H1 (cell line): ENCODE measurements at regions not wholly inside any gene's neighbourhood (a gene's known extent, or its start where the extent isn't known, plus 50 kb on each side); places are given as distances from the start of the nearest gene placed in this dataset.

Experiments used
- CTCF ChIA-PET: fragments of 300-600 bp; sonication (Branson Sonifier 250); formaldehyde crosslinking; loops from one replicate; lab custom pipeline; 2021; ENCODE audit not compliant: partially characterized antibody; lab: Charles Lee
- POLR2A ChIA-PET: fragments of 300-600 bp; sonication (Branson Sonifier 250); formaldehyde crosslinking; loops from one replicate; lab custom pipeline; 2021; ENCODE audit warnings: inconsistent platforms; ENCODE audit not compliant: partially characterized antibody; lab: Charles Lee
- DNase-seq, 2 experiments: peaks; one replicate each; pipeline versions ENCODE4 v3.0.0 to v3.0.0-alpha.2; 2010 to 2022; ENCODE audit warnings: low spot score in 2 of 2, low read depth in 1 of 2, mixed read lengths in 1 of 2
- FAIRE-seq: peaks from 2 replicates; lab custom pipeline; 2011; peaks lifted over from hg19 to GRCh38; lab: Jason Lieb, UNC
- H2AFZ ChIP-seq: 2 replicates; pipeline ENCODE4 v1.8.1; 2012; ENCODE audit warnings: low read length, inconsistent platforms
- H2AK5ac ChIP-seq: 2 replicates; pipeline ENCODE4 v1.6.1; 2013; ENCODE audit warnings: low read depth, low read length
- H2BK120ac ChIP-seq: replicated peaks from 2 replicates; pipeline ENCODE3; 2013; ENCODE audit warnings: low read depth, low read length, inconsistent platforms
- H2BK12ac ChIP-seq: 2 replicates; pipeline ENCODE4 v1.6.1; 2013; ENCODE audit warnings: low read depth, low read length
- H2BK15ac ChIP-seq: 2 replicates; pipeline ENCODE4 v1.6.1; 2013; ENCODE audit warnings: low read length
- H2BK20ac ChIP-seq: 2 replicates; pipeline ENCODE4 v1.6.1; 2013; ENCODE audit warnings: low read length
- H2BK5ac ChIP-seq: 2 replicates; pipeline ENCODE4 v1.6.1; 2013; ENCODE audit warnings: low read depth, low read length
- H3K14ac ChIP-seq: 2 replicates; pipeline ENCODE4 v1.6.1; 2013; ENCODE audit warnings: inconsistent platforms; ENCODE audit not compliant: insufficient read length
- H3K18ac ChIP-seq: 2 replicates; pipeline ENCODE4 v1.6.1; 2013; ENCODE audit warnings: low read length; ENCODE audit errors: extremely low read depth
- H3K23ac ChIP-seq: 2 replicates; pipeline ENCODE4 v1.6.1; 2013; ENCODE audit warnings: inconsistent platforms; ENCODE audit not compliant: insufficient read length
- H3K23me2 ChIP-seq: 2 replicates; pipeline ENCODE4 v1.6.1; 2013; ENCODE audit warnings: low read depth, low read length
- H3K27ac ChIP-seq: 2 replicates; pipeline ENCODE4 v1.6.1; 2011; ENCODE audit warnings: low read depth, low read length, inconsistent platforms
- H3K27me3 ChIP-seq, 4 experiments: replicated peaks in 1 of 4; 1 replicate in 1 of 4; 2 replicates in 3 of 4; pipeline versions ENCODE4 v1.6.1 to v1.8.1; 2011 to 2013; ENCODE audit warnings: low read length in 3 of 4, mild to moderate bottlenecking in 3 of 4, inconsistent platforms in 2 of 4, mixed read lengths in 2 of 4, moderate library complexity in 1 of 4; ENCODE audit not compliant: control insufficient read depth in 3 of 4, insufficient read depth in 3 of 4; ENCODE audit errors: extremely low read depth in 1 of 4
- H3K36me3 ChIP-seq, 4 experiments: 2 replicates each; pipeline versions ENCODE4 v1.6.1 to v1.8.1; 2011 to 2013; ENCODE audit warnings: mild to moderate bottlenecking in 4 of 4, low read length in 3 of 4, moderate library complexity in 2 of 4, control low read depth in 1 of 4, inconsistent platforms in 1 of 4; ENCODE audit not compliant: insufficient read depth in 4 of 4, control insufficient read depth in 2 of 4
- H3K4ac ChIP-seq: replicated peaks from 2 replicates; pipeline ENCODE3; 2013; ENCODE audit warnings: low read length, low read depth, mixed read lengths, inconsistent platforms; ENCODE audit not compliant: insufficient read length
- H3K4me1 ChIP-seq, 4 experiments: replicated peaks in 1 of 4; 1 replicate in 1 of 4; 2 replicates in 3 of 4; pipeline versions ENCODE4 v1.6.1 to v1.8.1; 2011 to 2013; ENCODE audit warnings: low read length in 3 of 4, inconsistent platforms in 2 of 4, mixed read lengths in 1 of 4; ENCODE audit not compliant: insufficient read depth in 4 of 4, control insufficient read depth in 3 of 4
- H3K4me2 ChIP-seq, 2 experiments: 2 replicates each; pipeline versions ENCODE4 v1.6.1 to v1.8.1; 2011 to 2013; ENCODE audit warnings: low read depth in 2 of 2, low read length in 2 of 2, control low read depth in 1 of 2, inconsistent platforms in 1 of 2, mild to moderate bottlenecking in 1 of 2; ENCODE audit not compliant: insufficient read depth in 1 of 2
- H3K4me3 ChIP-seq, 4 experiments: fragments of 200-600, 300-600 bp in 1 of 4; sonication (generic), shearing (Covaris generic), sonication (Bioruptor Twin) in 1 of 4; 2 replicates each; pipeline versions ENCODE4 v1.5.1 to v1.8.1; 2011 to 2016; ENCODE audit warnings: low read length in 4 of 4, low read depth in 3 of 4, control low read depth in 2 of 4, inconsistent platforms in 2 of 4, mild to moderate bottlenecking in 2 of 4, mixed read lengths in 1 of 4, moderate library complexity in 1 of 4; ENCODE audit not compliant: insufficient read depth in 2 of 4; ENCODE audit errors: extremely low read depth in 1 of 4
- H3K56ac ChIP-seq: replicated peaks from 2 replicates; pipeline ENCODE3; 2013; ENCODE audit warnings: low read depth, mild to moderate bottlenecking, mixed read lengths, low read length, inconsistent platforms; ENCODE audit not compliant: insufficient read length
- H3K79me1 ChIP-seq: 2 replicates; pipeline ENCODE4 v1.6.1; 2013; ENCODE audit warnings: low read depth, low read length, control low read depth
- H3K79me2 ChIP-seq, 2 experiments: 2 replicates each; pipeline versions ENCODE4 v1.6.1 to v1.8.1; 2012 to 2013; ENCODE audit warnings: low read length in 2 of 2, mild to moderate bottlenecking in 2 of 2, inconsistent platforms in 1 of 2; ENCODE audit not compliant: insufficient read depth in 2 of 2, control insufficient read depth in 1 of 2
- H3K9ac ChIP-seq, 4 experiments: replicated peaks in 1 of 4; 1 replicate in 1 of 4; 2 replicates in 3 of 4; pipeline versions ENCODE4 v1.6.1 to v1.8.1; 2011 to 2013; ENCODE audit warnings: low read depth in 3 of 4, low read length in 3 of 4, control low read depth in 2 of 4, mild to moderate bottlenecking in 2 of 4, moderate library complexity in 2 of 4, inconsistent platforms in 1 of 4; ENCODE audit errors: extremely low read depth in 1 of 4
- H3K9me3 ChIP-seq, 2 experiments: 2 replicates each; pipeline versions ENCODE4 v1.6.1 to v1.8.1; 2012 to 2013; ENCODE audit warnings: mild to moderate bottlenecking in 2 of 2, moderate library complexity in 2 of 2, control low read depth in 1 of 2, inconsistent platforms in 1 of 2, low read depth in 1 of 2, low read length in 1 of 2, mixed read lengths in 1 of 2; ENCODE audit not compliant: insufficient read depth in 2 of 2
- H4K20me1 ChIP-seq, 2 experiments: replicated peaks in 1 of 2; 2 replicates each; pipeline versions ENCODE3 to v1.8.1; 2011 to 2013; ENCODE audit warnings: inconsistent platforms in 2 of 2, low read length in 2 of 2, mild to moderate bottlenecking in 1 of 2; ENCODE audit not compliant: insufficient read depth in 2 of 2, control insufficient read depth in 1 of 2
- H4K5ac ChIP-seq: 2 replicates; pipeline ENCODE4 v1.6.1; 2013; ENCODE audit warnings: low read length, low read depth, mixed read lengths, inconsistent platforms; ENCODE audit not compliant: insufficient read length
- H4K8ac ChIP-seq: 2 replicates; pipeline ENCODE4 v1.8.0; 2013; ENCODE audit warnings: mild to moderate bottlenecking, moderate library complexity, low read length, inconsistent platforms; ENCODE audit not compliant: insufficient read depth; ENCODE audit errors: extremely low read depth
- H4K91ac ChIP-seq: replicated peaks from 2 replicates; pipeline ENCODE3; 2013; ENCODE audit warnings: low read length, mixed read lengths, inconsistent platforms; ENCODE audit not compliant: insufficient read length
- BCL11A ChIP-seq, 2 experiments: IDR thresholded peaks; one replicate each; pipeline ENCODE4 v1.6.1; 2011; ENCODE audit warnings: low read depth in 2 of 2, low read length in 2 of 2, mild to moderate bottlenecking in 2 of 2
- BRCA1 ChIP-seq: IDR thresholded peaks from 2 replicates; pipeline ENCODE4 v1.6.1; 2012; ENCODE audit warnings: low read depth, low read length, improper control_type of control experiment
- CBX8 ChIP-seq: fragments of 300-800, 300-1000 bp; sonication (generic); IDR thresholded peaks from 2 replicates; pipeline ENCODE4 v1.7.1; 2016; ENCODE audit warnings: low read depth, low read length, borderline replicate concordance
- CREB1 ChIP-seq: IDR thresholded peaks from 2 replicates; pipeline ENCODE4 v1.6.1; 2012; ENCODE audit warnings: inconsistent platforms
- PHF8 ChIP-seq: fragments of 200-600 bp; sonication (generic); conservative IDR thresholded peaks from 2 replicates; pipeline ENCODE4 v1.7.1; 2012; ENCODE audit warnings: low read depth, mild to moderate bottlenecking, inconsistent platforms, low read length, moderate library complexity
- RAD21 ChIP-seq, 2 experiments: IDR thresholded peaks in 1 of 2; conservative IDR thresholded peaks in 1 of 2; 2 replicates each; pipeline ENCODE4 v1.6.1; 2011; ENCODE audit warnings: low read depth in 2 of 2, low read length in 2 of 2, improper control_type of control experiment in 1 of 2, inconsistent platforms in 1 of 2, mild to moderate bottlenecking in 1 of 2, moderate library complexity in 1 of 2
- RXRA ChIP-seq: IDR thresholded peaks from 2 replicates; pipeline ENCODE4 v1.6.1; 2011; ENCODE audit warnings: low read depth, mild to moderate bottlenecking, low read length, moderate library complexity; ENCODE audit not compliant: insufficient read depth
- YY1 ChIP-seq: IDR thresholded peaks from 2 replicates; pipeline ENCODE4 v1.6.1; 2011; ENCODE audit warnings: low read depth, mild to moderate bottlenecking, low read length
- WGBS, 2 experiments: shearing (Covaris generic) in 1 of 2; methylation state at CpG; one replicate each; pipeline versions ENCODE4 v1.1.6 to v1.1.7; 2013 to 2015; ENCODE audit warnings: low lambda C conversion rate in 2 of 2, mixed read lengths in 2 of 2, inconsistent platforms in 1 of 2, low coverage in 1 of 2, missing lambda C conversion rate in 1 of 2; ENCODE audit not compliant: insufficient replicate concordance in 2 of 2, insufficient coverage in 1 of 2, insufficient read length in 1 of 2; ENCODE audit errors: extremely low coverage in 1 of 2, missing lambda C conversion rate in 1 of 2; 5-methylcytosine and 5-hydroxymethylcytosine counted together

GRCh38 chr3:139248593-139249255 lies 95.1 kb upstream of the MRPS22 start:
- WGBS, 2 experiments = 91% methylated on average over 4 of the region's 4 CpGs; no CpG with 5 or more reads in 1 of the 2 experiments
- CTCF ChIA-PET = no interaction called here

More at GRCh38 chr3:139248593-139249255, 95.1 kb upstream of the MRPS22 start:
- Histone ChIP-seq H3K4me1 (no peaks in the 10 kb centered on the region), H2BK20ac (no peak overlapping the region), H3K18ac (no peak overlapping the region), H3K79me2 (no peaks in the 10 kb centered on the region), H3K9ac (no peak overlapping the region), H3K23ac (no peak overlapping the region), H3K79me1 (no peaks in the 10 kb centered on the region), H3K27ac (no peak overlapping the region), H3K14ac (no peak overlapping the region), H2AFZ (no peak overlapping the region), H4K8ac (no peak overlapping the region), H3K9me3 (peaks cover 13 to 40% of the 10 kb centered on the region in 2 experiments; a peak in 3 of 4 replicates), H3K4me3 (no peak overlapping the region), H4K91ac (no peak overlapping the region), H2AK5ac (no peak overlapping the region), H2BK120ac (no peak overlapping the region), H3K27me3 (no peaks in the 10 kb centered on the region), H3K36me3 (no peaks in the 10 kb centered on the region), H2BK5ac (no peak overlapping the region), H2BK12ac (no peak overlapping the region), H3K4me2 (no peak overlapping the region), H2BK15ac (no peak overlapping the region), H3K4ac (no peak overlapping the region), H4K20me1 (no peaks in the 10 kb centered on the region), H3K23me2 (no peaks in the 10 kb centered on the region), H4K5ac (no peak overlapping the region), H3K56ac (no peak overlapping the region)
- FAIRE-seq = no peak
- TF ChIP-seq CREB1 (no peak), RAD21 (IDR thresholded peaks at IDR 0.05 in 1 of 2, conservative IDR thresholded peaks at IDR 0.05 in 1 of 2; ENCODE audit: low read depth in 2 of 2, low read length in 2 of 2) (no peak), BRCA1 (no peak), YY1 (no peak), PHF8 (no peak), BCL11A (IDR thresholded peaks at IDR 0.05; ENCODE audit: low read depth in 2 of 2, low read length in 2 of 2) (no peak), RXRA (no peak), CBX8 (no peak)
- DNase-seq = peak in 1 of 2 experiments; percentile 8
- POLR2A ChIA-PET = interaction anchor here (1.2 kb wide), 1 partner anchor 11 kb away, joined by 3 read pairs; no protein-coding TSS in a partner anchor
